WTC11 (cell line): ENCODE measurements at regions not wholly inside any gene's neighbourhood (a gene's known extent, or its start where the extent isn't known, plus 50 kb on each side); places are given as distances from the start of the nearest gene placed in this dataset.

Experiments
- ATAC-seq: fragments of 200-7000 bp; cut with Tn5 transposase; 2 replicates; pipeline ENCODE4 v1.10.0; 2021; ENCODE audit warnings: mild to moderate bottlenecking, moderate library complexity
- CTCF ChIA-PET: fragments of 300-600 bp; sonication (Branson Sonifier 250); formaldehyde crosslinking; loops from one replicate; lab custom pipeline; 2021; ENCODE audit warnings: antibody characterized with exemption; lab: Charles Lee
- POLR2A ChIA-PET: fragments of 350-600 bp; sonication (Branson Sonifier 250); formaldehyde crosslinking; loops from one replicate; lab custom pipeline; 2021; ENCODE audit warnings: antibody characterized with exemption; lab: Charles Lee
- DNase-seq: peaks from one replicate; pipeline ENCODE4 v3.0.0; 2021; ENCODE audit warnings: low spot score
- H3K27ac Mint-ChIP-seq: 2 replicates; pipeline ENCODE4 v1.8.0; 2021; ENCODE audit warnings: mixed read lengths
- H3K27me3 Mint-ChIP-seq: 2 replicates; pipeline ENCODE4 v1.8.0; 2021; ENCODE audit warnings: low read depth, mild to moderate bottlenecking, moderate library complexity, mixed read lengths
- H3K36me3 Mint-ChIP-seq: 2 replicates; pipeline ENCODE4 v1.8.0; 2021; ENCODE audit warnings: mixed read lengths
- H3K4me1 Mint-ChIP-seq: 2 replicates; pipeline ENCODE4 v1.8.0; 2022; ENCODE audit warnings: mixed read lengths
- H3K4me3 Mint-ChIP-seq: 2 replicates; pipeline ENCODE4 v1.8.0; 2021; ENCODE audit warnings: mild to moderate bottlenecking, moderate library complexity, mixed read lengths
- H3K9me3 Mint-ChIP-seq: 2 replicates; pipeline ENCODE4 v1.8.0; 2021; ENCODE audit warnings: mixed read lengths
- ATF2 ChIP-seq: sonication (generic); formaldehyde crosslinking; IDR thresholded peaks from 2 replicates; pipeline ENCODE4 v1.8.1; 2022; ENCODE audit warnings: low read depth, missing genetic modification reagents, borderline replicate concordance
- CBFB ChIP-seq: sonication (generic); formaldehyde crosslinking; IDR thresholded peaks from 2 replicates; pipeline ENCODE4 v1.8.1; 2022; ENCODE audit warnings: mild to moderate bottlenecking, low read depth, missing genetic modification reagents
- CREM ChIP-seq: sonication (generic); formaldehyde crosslinking; IDR thresholded peaks from 2 replicates; pipeline ENCODE4 v1.8.1; 2022; ENCODE audit warnings: mild to moderate bottlenecking, missing genetic modification reagents, moderate library complexity
- E2F4 ChIP-seq: sonication (generic); formaldehyde crosslinking; IDR thresholded peaks from 2 replicates; pipeline ENCODE4 v1.8.1; 2022; ENCODE audit warnings: low read depth, mild to moderate bottlenecking, moderate library complexity, missing genetic modification reagents, borderline replicate concordance
- ESRRA ChIP-seq: sonication (generic); formaldehyde crosslinking; IDR thresholded peaks from 2 replicates; pipeline ENCODE4 v1.8.1; 2022; ENCODE audit warnings: mild to moderate bottlenecking, missing genetic modification reagents, borderline replicate concordance
- FOXJ3 ChIP-seq: sonication (generic); formaldehyde crosslinking; IDR thresholded peaks from 2 replicates; pipeline ENCODE4 v1.9.0; 2021; ENCODE audit warnings: missing genetic modification reagents, mild to moderate bottlenecking, borderline replicate concordance
- GRHL2 ChIP-seq: fragments of 250-450 bp; sonication (Bioruptor Pico); IDR thresholded peaks from 2 replicates; pipeline ENCODE4 v1.8.0; 2022; ENCODE audit warnings: mild to moderate bottlenecking, moderate library complexity; ENCODE audit not compliant: insufficient replicate concordance, severe bottlenecking
- IRF2 ChIP-seq: sonication (generic); formaldehyde crosslinking; IDR thresholded peaks from 2 replicates; pipeline ENCODE4 v1.8.0; 2022; ENCODE audit warnings: low read depth, missing genetic modification reagents, borderline replicate concordance
- NR1H2 ChIP-seq: sonication (generic); formaldehyde crosslinking; IDR thresholded peaks from 2 replicates; pipeline ENCODE4 v1.9.0; 2021; ENCODE audit warnings: mild to moderate bottlenecking, moderate library complexity, missing genetic modification reagents
- OVOL2 ChIP-seq: fragments of 250-450 bp; sonication (Bioruptor Pico); IDR thresholded peaks from 2 replicates; pipeline ENCODE4 v1.9.0; 2021; ENCODE audit warnings: mild to moderate bottlenecking, borderline replicate concordance
- PRDM15 ChIP-seq: sonication (generic); formaldehyde crosslinking; IDR thresholded peaks from 2 replicates; pipeline ENCODE4 v1.8.0; 2022; ENCODE audit warnings: missing genetic modification reagents
- TCF7 ChIP-seq: sonication (generic); formaldehyde crosslinking; IDR thresholded peaks from 2 replicates; pipeline ENCODE4 v1.8.0; 2022; ENCODE audit warnings: mild to moderate bottlenecking, low read depth, missing genetic modification reagents, moderate library complexity
- TEAD1 ChIP-seq: sonication (generic); formaldehyde crosslinking; IDR thresholded peaks from 2 replicates; pipeline ENCODE4 v1.8.0; 2022; ENCODE audit warnings: mild to moderate bottlenecking, missing genetic modification reagents
- ZNF121 ChIP-seq: sonication (generic); formaldehyde crosslinking; IDR thresholded peaks from 2 replicates; pipeline ENCODE4 v1.8.0; 2023; ENCODE audit warnings: missing genetic modification reagents
- ZNF416 ChIP-seq: fragments of 250-450 bp; sonication (Bioruptor Pico); IDR thresholded peaks from 2 replicates; pipeline ENCODE4 v1.9.0; 2021; ENCODE audit warnings: mild to moderate bottlenecking, inconsistent platforms
- ZNF671 ChIP-seq: fragments of 250-450 bp; sonication (Bioruptor Pico); IDR thresholded peaks from 2 replicates; pipeline ENCODE4 v1.8.0; 2021; ENCODE audit warnings: mild to moderate bottlenecking
- TF ChIP-seq, protein P1 (sequence below): fragments of 250-450 bp; sonication (Bioruptor Pico); IDR thresholded peaks from 2 replicates; pipeline ENCODE4 v1.9.0; 2021; ENCODE audit warnings: mild to moderate bottlenecking, borderline replicate concordance
- TF ChIP-seq, protein P2 (sequence below): sonication (generic); formaldehyde crosslinking; IDR thresholded peaks from 2 replicates; pipeline ENCODE4 v1.8.1; 2022; ENCODE audit warnings: mild to moderate bottlenecking, moderate library complexity, missing genetic modification reagents
- TF ChIP-seq, protein P3 (sequence below): fragments of 250-450 bp; sonication (Bioruptor Pico); IDR thresholded peaks from 2 replicates; pipeline ENCODE4 v1.9.0; 2021; ENCODE audit warnings: mild to moderate bottlenecking
- TF ChIP-seq, protein P4 (sequence below): sonication (generic); formaldehyde crosslinking; IDR thresholded peaks from 2 replicates; pipeline ENCODE4 v1.8.1; 2023; ENCODE audit warnings: mild to moderate bottlenecking, missing genetic modification reagents, moderate library complexity

GRCh38 chr4:115790812-115791211, 677.4 kb upstream of the NDST4 start:
- no peak for DNase-seq
- no peaks in the 10 kb centered on the region for H3K4me1 Mint-ChIP-seq
- TF ChIP-seq TCF7 (CRISPR knock-in tag) (no peak), CREM (CRISPR knock-in tag) (no peak), OVOL2 (CRISPR knock-in tag) (no peak), ZNF416 (CRISPR knock-in tag) (no peak), ZNF671 (CRISPR knock-in tag) (no peak), IRF2 (CRISPR knock-in tag) (no peak), ZNF121 (CRISPR knock-in tag) (no peak), FOXJ3 (CRISPR knock-in tag) (no peak), CBFB (CRISPR knock-in tag) (no peak), TEAD1 (no peak), ESRRA (CRISPR knock-in tag) (no peak), NR1H2 (CRISPR knock-in tag) (no peak), ATF2 (CRISPR knock-in tag) (no peak), GRHL2 (CRISPR knock-in tag) (no peak)
- TF ChIP-seq, protein P1, sequence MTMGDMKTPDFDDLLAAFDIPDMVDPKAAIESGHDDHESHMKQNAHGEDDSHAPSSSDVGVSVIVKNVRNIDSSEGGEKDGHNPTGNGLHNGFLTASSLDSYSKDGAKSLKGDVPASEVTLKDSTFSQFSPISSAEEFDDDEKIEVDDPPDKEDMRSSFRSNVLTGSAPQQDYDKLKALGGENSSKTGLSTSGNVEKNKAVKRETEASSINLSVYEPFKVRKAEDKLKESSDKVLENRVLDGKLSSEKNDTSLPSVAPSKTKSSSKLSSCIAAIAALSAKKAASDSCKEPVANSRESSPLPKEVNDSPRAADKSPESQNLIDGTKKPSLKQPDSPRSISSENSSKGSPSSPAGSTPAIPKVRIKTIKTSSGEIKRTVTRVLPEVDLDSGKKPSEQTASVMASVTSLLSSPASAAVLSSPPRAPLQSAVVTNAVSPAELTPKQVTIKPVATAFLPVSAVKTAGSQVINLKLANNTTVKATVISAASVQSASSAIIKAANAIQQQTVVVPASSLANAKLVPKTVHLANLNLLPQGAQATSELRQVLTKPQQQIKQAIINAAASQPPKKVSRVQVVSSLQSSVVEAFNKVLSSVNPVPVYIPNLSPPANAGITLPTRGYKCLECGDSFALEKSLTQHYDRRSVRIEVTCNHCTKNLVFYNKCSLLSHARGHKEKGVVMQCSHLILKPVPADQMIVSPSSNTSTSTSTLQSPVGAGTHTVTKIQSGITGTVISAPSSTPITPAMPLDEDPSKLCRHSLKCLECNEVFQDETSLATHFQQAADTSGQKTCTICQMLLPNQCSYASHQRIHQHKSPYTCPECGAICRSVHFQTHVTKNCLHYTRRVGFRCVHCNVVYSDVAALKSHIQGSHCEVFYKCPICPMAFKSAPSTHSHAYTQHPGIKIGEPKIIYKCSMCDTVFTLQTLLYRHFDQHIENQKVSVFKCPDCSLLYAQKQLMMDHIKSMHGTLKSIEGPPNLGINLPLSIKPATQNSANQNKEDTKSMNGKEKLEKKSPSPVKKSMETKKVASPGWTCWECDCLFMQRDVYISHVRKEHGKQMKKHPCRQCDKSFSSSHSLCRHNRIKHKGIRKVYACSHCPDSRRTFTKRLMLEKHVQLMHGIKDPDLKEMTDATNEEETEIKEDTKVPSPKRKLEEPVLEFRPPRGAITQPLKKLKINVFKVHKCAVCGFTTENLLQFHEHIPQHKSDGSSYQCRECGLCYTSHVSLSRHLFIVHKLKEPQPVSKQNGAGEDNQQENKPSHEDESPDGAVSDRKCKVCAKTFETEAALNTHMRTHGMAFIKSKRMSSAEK (CRISPR knock-in tag) = no peak
- TF ChIP-seq, all 79 proteins: peak for 0
- ChIA-PET POLR2A (no interaction called here), CTCF (no interaction called here)
- H3K4me3 Mint-ChIP-seq = no peak overlapping the region
- H3K9me3 Mint-ChIP-seq = no peaks in the 10 kb centered on the region
- H3K36me3 Mint-ChIP-seq = no peaks in the 10 kb centered on the region
- no peak overlapping the region for H3K27ac Mint-ChIP-seq
- no peak for ATAC-seq
- H3K27me3 Mint-ChIP-seq = no peaks in the 10 kb centered on the region

DNA sequence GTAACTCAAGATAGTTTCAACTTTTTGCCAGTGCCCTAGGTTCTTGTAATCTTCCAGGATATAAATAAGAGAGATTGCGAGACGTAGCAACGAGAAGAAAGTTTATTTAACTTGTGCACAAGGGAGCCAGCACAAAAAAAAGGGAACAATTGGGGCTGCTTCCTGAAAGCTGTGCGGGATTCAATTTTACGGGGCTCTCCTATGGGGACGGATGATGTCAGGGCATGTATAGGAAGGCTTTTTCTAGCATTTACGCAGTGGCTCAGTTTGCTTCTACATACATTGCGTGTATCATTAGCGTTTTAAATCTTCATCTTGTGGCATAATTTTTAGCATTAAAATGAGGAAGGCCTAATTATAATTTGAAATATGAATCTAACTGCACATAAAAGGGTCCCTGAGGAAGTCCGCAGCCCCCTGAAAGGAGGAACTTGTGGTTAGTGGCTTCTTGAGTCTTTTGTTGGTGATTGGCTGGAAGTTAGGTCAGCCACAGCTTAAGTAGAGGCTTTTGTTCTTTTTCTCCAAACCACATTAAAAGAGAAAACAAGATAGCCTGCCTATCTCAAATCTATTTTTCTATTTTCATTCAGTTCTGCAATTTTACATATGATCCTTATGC, 668.2 kb upstream of the NDST4 start:
- POLR2A ChIA-PET = no interaction called here
- Mint-ChIP-seq H3K4me3 (no peak overlapping the region), H3K4me1 (peaks cover 8% of the 10 kb centered on the region), H3K36me3 (no peaks in the 10 kb centered on the region), H3K27ac (peak overlapping the region; percentile 80), H3K27me3 (no peaks in the 10 kb centered on the region), H3K9me3 (no peaks in the 10 kb centered on the region)
- DNase-seq = no peak
- no peak; the same call in 1 of the 2 replicates for ATAC-seq
- CTCF ChIA-PET = no interaction called here
- no peak for TF ChIP-seq IRF2 (CRISPR knock-in tag)
- TF ChIP-seq, protein P2, sequence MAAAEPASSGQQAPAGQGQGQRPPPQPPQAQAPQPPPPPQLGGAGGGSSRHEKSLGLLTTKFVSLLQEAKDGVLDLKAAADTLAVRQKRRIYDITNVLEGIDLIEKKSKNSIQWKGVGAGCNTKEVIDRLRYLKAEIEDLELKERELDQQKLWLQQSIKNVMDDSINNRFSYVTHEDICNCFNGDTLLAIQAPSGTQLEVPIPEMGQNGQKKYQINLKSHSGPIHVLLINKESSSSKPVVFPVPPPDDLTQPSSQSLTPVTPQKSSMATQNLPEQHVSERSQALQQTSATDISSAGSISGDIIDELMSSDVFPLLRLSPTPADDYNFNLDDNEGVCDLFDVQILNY (CRISPR knock-in tag) = no peak
- no peak for TF ChIP-seq E2F4 (CRISPR knock-in tag)
- TF ChIP-seq, protein P3, sequence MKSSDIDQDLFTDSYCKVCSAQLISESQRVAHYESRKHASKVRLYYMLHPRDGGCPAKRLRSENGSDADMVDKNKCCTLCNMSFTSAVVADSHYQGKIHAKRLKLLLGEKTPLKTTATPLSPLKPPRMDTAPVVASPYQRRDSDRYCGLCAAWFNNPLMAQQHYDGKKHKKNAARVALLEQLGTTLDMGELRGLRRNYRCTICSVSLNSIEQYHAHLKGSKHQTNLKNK (CRISPR knock-in tag) = no peak
- TF ChIP-seq ZNF121 (CRISPR knock-in tag) = no peak
- TF ChIP-seq PRDM15 = no peak
- TF ChIP-seq, protein P4, sequence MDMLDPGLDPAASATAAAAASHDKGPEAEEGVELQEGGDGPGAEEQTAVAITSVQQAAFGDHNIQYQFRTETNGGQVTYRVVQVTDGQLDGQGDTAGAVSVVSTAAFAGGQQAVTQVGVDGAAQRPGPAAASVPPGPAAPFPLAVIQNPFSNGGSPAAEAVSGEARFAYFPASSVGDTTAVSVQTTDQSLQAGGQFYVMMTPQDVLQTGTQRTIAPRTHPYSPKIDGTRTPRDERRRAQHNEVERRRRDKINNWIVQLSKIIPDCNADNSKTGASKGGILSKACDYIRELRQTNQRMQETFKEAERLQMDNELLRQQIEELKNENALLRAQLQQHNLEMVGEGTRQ (CRISPR knock-in tag) = no peak
